HUES64 (cell line): ENCODE measurements at regions not wholly inside any gene's neighbourhood (a gene's known extent, or its start where the extent isn't known, plus 50 kb on each side); places are given as distances from the start of the nearest gene placed in this dataset.
"Not testable (repeated sequence)": the region's sequence is repeated elsewhere in the genome, so short reads cannot be mapped to it uniquely, and the experiment has no call there.

Experiments
- H3K27ac ChIP-seq: 2 replicates; pipeline ENCODE4 v1.7.0; 2013; ENCODE audit warnings: low read depth, low read length, inconsistent platforms
- H3K27me3 ChIP-seq: 2 replicates; pipeline ENCODE4 v1.6.1; 2013; ENCODE audit warnings: mild to moderate bottlenecking, low read length; ENCODE audit not compliant: insufficient read depth
- H3K36me3 ChIP-seq: 2 replicates; pipeline ENCODE4 v1.6.1; 2013; ENCODE audit warnings: mild to moderate bottlenecking, low read length; ENCODE audit not compliant: insufficient read depth
- H3K4me1 ChIP-seq: 2 replicates; pipeline ENCODE4 v1.6.1; 2013; ENCODE audit warnings: mild to moderate bottlenecking, low read length, moderate library complexity; ENCODE audit not compliant: insufficient read depth
- H3K4me3 ChIP-seq: 2 replicates; pipeline ENCODE4 v1.5.1; 2013; ENCODE audit warnings: mild to moderate bottlenecking, low read length, moderate library complexity
- H3K9ac ChIP-seq: 2 replicates; pipeline ENCODE4 v1.6.1; 2013; ENCODE audit warnings: mild to moderate bottlenecking, low read depth, low read length
- H3K9me3 ChIP-seq: 2 replicates; pipeline ENCODE4 v1.6.1; 2013; ENCODE audit warnings: low read depth, low read length; ENCODE audit not compliant: insufficient read depth
- WGBS: fragments of 150-250, 120-280 bp; methylation state at CpG from one replicate; pipeline ENCODE4 v1.1.7; 2013; ENCODE audit warnings: missing lambda C conversion rate; 5-methylcytosine and 5-hydroxymethylcytosine counted together

DNA sequence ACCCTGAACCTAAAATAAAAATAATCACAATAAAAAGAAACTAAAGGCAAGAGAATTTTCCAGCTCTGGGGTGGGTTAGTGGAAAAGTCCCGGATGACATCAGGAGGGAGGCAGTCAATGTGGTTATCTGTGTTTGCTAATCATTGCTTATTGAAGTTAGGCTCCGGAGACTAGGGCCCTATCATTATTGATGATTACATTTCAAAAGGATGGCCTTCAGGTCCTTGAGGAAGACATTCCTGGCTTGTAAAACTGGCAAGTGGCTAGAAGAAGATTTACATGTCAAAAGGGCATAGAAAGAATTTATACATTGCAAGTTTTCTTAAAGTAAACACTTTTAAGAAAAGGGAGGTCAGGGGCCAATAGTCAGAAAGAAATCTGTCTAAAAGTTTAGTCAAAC lies 123.4 kb downstream of the POSTN start:
- no peak overlapping the region for H3K4me3 ChIP-seq
- H3K27ac ChIP-seq = no peak overlapping the region
- no peaks in the 10 kb centered on the region for H3K9me3 ChIP-seq
- WGBS = 28% methylated on average over 2 of the region's 2 CpGs
- no peaks in the 10 kb centered on the region; the same call in 1 of the 2 replicates for H3K4me1 ChIP-seq
- no peaks in the 10 kb centered on the region for H3K27me3 ChIP-seq
- no peaks in the 10 kb centered on the region for H3K36me3 ChIP-seq
- no peak overlapping the region for H3K9ac ChIP-seq

DNA sequence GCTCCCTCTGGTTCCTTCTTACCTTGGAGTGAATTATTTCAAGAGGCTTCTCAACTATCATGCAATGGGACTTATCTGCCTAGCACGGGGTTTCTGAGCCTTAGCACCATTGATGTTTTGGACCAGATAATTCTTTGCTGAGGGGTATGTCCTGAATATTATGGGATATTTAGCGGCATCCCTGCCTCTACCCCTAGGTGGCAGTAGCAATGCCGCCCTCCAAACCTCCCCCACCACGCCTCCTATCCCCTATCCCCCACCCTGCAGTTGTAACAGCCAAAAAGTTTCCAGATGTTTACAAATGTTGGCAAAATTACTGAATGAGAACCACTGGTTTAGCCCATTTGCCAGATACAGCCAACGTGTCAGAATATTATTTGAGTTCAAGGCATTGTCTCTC lies 125.5 kb downstream of the POSTN start:
- WGBS = 95% methylated on average over 4 of the region's 5 CpGs
- Histone ChIP-seq H3K36me3 (no peaks in the 10 kb centered on the region), H3K9me3 (no peaks in the 10 kb centered on the region), H3K27ac (no peak overlapping the region), H3K4me1 (no peaks in the 10 kb centered on the region; the same call in 1 of the 2 replicates), H3K4me3 (no peak overlapping the region), H3K9ac (no peak overlapping the region), H3K27me3 (no peaks in the 10 kb centered on the region)

DNA sequence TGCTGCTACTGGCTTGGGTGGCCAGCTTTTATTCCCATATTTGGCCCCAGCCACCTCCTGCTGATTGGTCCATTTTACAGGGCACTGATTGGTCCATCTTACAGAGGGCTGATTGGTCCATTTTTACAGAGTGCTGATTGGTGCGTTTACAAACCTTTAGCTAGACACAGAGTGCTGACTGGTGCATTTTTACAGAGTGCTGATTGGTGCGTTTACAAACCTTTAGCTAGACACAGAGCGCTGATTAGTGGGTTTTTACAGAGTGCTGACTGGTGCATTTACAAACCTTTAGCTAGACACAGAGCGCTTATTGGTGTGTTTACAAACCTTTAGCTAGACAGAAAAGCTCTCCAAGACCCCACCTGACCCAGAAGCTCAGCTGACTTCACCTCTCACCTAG lies 126.3 kb downstream of the POSTN start:
- H3K4me1 ChIP-seq, H3K36me3 ChIP-seq, H3K9ac ChIP-seq, H3K9me3 ChIP-seq, H3K27me3 ChIP-seq, H3K4me3 ChIP-seq, H3K27ac ChIP-seq: not testable (repeated sequence)
- 98% methylated on average over 4 of the region's 4 CpGs for WGBS

DNA sequence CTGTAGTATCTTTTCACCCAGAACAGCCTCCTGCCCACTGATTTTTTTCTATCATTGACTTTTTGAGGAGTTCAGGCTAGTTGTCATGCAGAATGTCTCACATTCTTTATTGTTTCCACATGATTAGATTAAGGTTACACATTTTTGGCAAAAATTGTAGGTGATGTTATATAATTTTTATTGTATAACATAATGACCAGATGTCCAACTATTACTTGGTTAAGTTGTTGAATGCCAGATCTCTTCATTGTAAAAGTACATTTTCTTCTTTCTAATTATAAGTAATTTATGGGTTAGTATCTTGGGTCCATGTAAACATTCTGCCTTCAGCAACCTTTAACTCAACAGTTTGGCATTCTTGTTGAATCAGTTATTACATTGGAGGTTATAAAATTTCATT lies 138.4 kb downstream of the POSTN start:
- H3K9me3 ChIP-seq = no peaks in the 10 kb centered on the region
- no peaks in the 10 kb centered on the region for H3K27me3 ChIP-seq

DNA sequence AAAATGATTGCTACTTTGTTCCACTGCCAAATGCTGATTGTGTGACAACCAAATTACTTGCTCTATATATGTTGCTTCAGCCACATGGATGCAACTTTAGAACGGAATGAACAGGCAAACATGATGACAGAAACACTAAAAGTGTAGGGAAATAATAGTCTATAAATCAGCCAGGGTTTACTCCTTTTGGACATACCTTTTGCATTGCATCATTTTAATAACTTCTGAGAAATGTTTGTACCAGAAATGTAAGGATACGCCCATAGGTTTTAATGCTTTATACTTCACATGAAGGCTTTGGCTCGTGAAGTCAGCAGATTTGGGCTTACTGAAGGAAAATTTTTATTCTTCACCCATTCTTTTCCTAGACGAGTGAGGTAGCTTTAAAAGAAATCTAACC lies 141.0 kb downstream of the POSTN start:
- no peak overlapping the region for H3K4me3 ChIP-seq
- no peak overlapping the region for H3K27ac ChIP-seq
- WGBS = 98% methylated on average over 4 of the region's 4 CpGs

More for the DNA sequence above, 138.4 kb downstream of the POSTN start:
- no peak overlapping the region for H3K9ac ChIP-seq
- no peak overlapping the region for H3K27ac ChIP-seq
- no peaks in the 10 kb centered on the region for H3K4me1 ChIP-seq
- H3K4me3 ChIP-seq = no peak overlapping the region
- no peaks in the 10 kb centered on the region for H3K36me3 ChIP-seq

DNA sequence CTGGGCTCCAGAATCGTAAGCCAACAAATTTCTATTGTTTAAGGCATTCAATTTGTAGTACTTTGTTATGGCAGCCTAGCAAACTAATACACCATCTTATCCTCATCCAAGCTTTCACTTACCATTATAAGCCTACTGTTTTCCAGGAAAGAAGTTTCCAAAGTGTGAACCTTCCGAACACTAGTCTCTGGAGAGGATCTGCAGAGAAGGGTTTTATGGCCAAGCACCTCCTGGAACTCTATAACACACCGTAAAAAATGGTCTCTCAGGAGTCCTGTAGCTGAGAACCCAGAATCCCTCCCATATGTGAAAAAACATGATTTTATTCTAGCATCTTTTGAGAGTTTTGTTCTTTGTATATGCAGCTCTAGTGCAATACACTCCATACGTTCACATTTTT lies 142.1 kb downstream of the POSTN start:
- no peak overlapping the region for H3K27ac ChIP-seq
- H3K9ac ChIP-seq = no peak overlapping the region
- no peaks in the 10 kb centered on the region for H3K4me1 ChIP-seq
- no peak overlapping the region for H3K4me3 ChIP-seq
- H3K36me3 ChIP-seq = no peaks in the 10 kb centered on the region
- H3K9me3 ChIP-seq = peaks cover 6% of the 10 kb centered on the region; the same call in 1 of the 2 replicates
- 92% methylated on average over 4 of the region's 4 CpGs for WGBS
- H3K27me3 ChIP-seq = no peaks in the 10 kb centered on the region

More for the DNA sequence above, 141.0 kb downstream of the POSTN start:
- H3K9ac ChIP-seq = no peak overlapping the region
- no peaks in the 10 kb centered on the region for H3K4me1 ChIP-seq
- H3K27me3 ChIP-seq = no peaks in the 10 kb centered on the region
- peaks cover 6% of the 10 kb centered on the region; the same call in 1 of the 2 replicates for H3K9me3 ChIP-seq
- no peaks in the 10 kb centered on the region for H3K36me3 ChIP-seq

DNA sequence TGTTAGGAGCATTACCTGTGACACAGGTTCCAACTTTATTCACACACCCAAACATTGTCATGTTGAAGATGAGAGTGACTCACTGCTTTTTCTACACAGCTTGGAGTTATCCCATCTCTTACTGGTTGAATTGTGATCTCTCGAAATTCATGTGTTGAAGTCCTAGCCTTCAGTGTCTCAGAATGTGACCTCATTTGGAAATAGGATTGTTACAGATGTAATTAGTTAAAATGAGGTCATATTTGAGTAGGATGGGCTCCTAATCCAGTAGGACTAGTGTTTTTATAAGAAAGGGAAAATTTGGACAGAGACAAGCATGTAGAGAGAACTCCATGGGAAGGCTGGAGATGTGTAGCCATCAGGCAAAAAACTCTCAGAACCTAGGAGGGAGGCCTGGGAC lies 142.5 kb downstream of the POSTN start:
- 92% methylated on average over 1 of the region's 1 CpG for WGBS
- Histone ChIP-seq H3K4me1 (no peaks in the 10 kb centered on the region), H3K9me3 (peaks cover 6% of the 10 kb centered on the region; the same call in 1 of the 2 replicates), H3K36me3 (no peaks in the 10 kb centered on the region), H3K27ac (no peak overlapping the region), H3K27me3 (no peaks in the 10 kb centered on the region), H3K9ac (no peak overlapping the region), H3K4me3 (no peak overlapping the region)

DNA sequence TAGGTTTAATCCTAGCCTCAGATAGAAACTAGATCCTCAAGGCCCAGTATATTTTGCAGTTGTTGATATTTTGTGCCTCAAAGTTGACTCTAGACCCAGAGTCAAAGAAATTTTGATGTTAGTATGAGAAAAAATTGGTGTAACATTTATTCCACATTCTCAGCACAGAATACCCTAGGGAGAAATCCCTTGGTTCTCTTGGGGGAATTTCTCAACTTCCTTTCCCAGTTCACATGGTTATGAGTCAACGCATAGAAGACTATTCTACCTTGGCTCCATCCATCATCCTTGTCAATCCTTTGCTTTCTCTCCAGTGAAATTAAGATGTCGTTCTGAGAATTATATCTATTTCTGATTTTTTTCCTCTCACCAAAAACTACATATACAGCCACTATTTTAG lies 145.3 kb downstream of the POSTN start:
- no peak overlapping the region for H3K9ac ChIP-seq
- no peaks in the 10 kb centered on the region for H3K4me1 ChIP-seq
- WGBS = 92% methylated on average over 2 of the region's 2 CpGs
- no peaks in the 10 kb centered on the region for H3K36me3 ChIP-seq
- no peak overlapping the region for H3K4me3 ChIP-seq
- peaks cover 6% of the 10 kb centered on the region; the same call in 1 of the 2 replicates for H3K9me3 ChIP-seq
- no peak overlapping the region for H3K27ac ChIP-seq
- no peaks in the 10 kb centered on the region for H3K27me3 ChIP-seq

DNA sequence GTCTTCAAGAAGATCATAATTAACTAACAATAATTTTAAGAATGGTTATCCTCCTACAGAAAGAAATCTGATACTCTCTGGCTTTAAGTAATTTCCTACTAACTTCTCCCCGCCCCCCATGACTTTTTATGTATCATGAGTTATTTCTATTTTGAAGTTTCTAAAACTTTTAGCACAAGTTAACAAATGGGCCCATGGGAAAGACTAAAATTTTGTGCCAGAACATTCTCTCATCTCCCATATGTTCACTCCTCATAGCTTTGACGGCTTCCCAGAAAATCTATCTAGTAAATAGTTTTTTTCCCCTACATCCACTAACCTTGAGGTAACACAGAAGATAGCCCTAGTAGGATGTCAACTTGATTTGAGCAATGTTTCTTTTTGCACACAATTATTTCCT lies 148.3 kb downstream of the POSTN start:
- H3K9me3 ChIP-seq = peaks cover 6% of the 10 kb centered on the region; the same call in 1 of the 2 replicates

DNA sequence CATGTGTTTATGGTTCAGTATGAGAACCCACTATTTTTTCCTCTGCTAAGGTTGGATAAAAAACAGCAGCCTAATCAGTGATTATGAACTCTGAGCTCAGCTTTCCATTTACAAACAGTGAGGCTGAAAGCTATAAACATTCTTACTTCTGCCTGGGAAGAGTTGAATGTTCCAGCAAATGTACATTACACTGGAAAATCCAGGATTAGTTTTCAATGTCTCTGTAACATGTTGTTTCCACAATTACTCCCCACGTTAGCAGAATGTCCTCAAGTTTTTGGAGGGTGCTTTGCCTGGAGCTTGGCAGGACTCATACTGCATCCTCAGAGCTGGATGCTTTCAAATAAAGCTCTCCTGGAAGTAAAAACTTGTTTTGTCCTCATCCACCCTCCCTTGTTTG lies 150.4 kb downstream of the POSTN start:
- Histone ChIP-seq H3K27ac (no peak overlapping the region), H3K4me1 (no peaks in the 10 kb centered on the region), H3K36me3 (no peaks in the 10 kb centered on the region), H3K4me3 (no peak overlapping the region), H3K27me3 (no peaks in the 10 kb centered on the region), H3K9me3 (no peaks in the 10 kb centered on the region), H3K9ac (no peak overlapping the region)
- WGBS = 94% methylated on average over 1 of the region's 1 CpG

More for the DNA sequence above, 148.3 kb downstream of the POSTN start:
- 94% methylated on average over 1 of the region's 2 CpGs for WGBS
- no peak overlapping the region for H3K27ac ChIP-seq
- no peaks in the 10 kb centered on the region for H3K36me3 ChIP-seq
- H3K27me3 ChIP-seq = no peaks in the 10 kb centered on the region
- no peak overlapping the region for H3K9ac ChIP-seq
- no peak overlapping the region for H3K4me3 ChIP-seq
- H3K4me1 ChIP-seq = no peaks in the 10 kb centered on the region

DNA sequence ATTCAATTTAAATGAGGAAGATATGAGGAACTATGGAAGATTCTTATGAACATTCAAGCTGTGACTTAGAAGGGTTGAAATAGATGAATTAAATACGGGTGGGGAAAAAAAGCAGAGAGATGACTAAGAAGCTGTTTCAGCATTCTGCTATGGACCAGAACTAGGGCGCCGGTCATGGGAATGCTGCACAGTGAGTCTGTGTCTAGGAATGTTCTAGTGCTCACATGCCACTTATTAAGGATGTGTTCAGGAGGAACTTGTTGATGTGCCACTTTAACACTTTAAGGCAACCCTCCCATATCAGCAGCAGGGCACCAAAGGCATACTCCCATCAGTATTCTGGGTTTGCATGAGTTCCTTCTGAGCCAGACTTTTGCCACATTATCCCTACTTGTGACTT lies 152.1 kb downstream of the POSTN start:
- H3K27me3 ChIP-seq = no peaks in the 10 kb centered on the region
- H3K4me1 ChIP-seq = no peaks in the 10 kb centered on the region
- H3K27ac ChIP-seq = no peak overlapping the region
- no peak overlapping the region for H3K9ac ChIP-seq
- H3K9me3 ChIP-seq = no peaks in the 10 kb centered on the region
- WGBS = 95% methylated on average over 3 of the region's 3 CpGs
- H3K4me3 ChIP-seq = no peak overlapping the region
- H3K36me3 ChIP-seq = no peaks in the 10 kb centered on the region

DNA sequence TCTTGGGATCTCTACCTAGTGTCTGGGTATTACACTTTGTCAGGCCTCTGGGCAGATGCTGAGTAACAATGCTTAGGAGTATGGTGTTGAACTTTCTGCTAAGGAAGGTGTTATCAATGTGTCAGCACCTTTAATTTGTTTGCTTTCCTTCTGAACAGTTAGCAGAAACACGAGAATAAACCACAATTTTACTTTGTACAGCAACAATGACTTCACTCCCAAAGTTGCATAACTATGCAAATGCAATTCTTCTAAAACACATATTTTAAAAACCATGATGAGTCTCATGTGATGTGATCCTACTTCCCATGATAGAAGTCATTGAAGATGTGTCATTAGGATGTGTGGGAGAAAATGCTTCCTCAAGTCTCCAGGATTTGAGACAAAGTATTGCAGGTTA lies 155.0 kb downstream of the POSTN start:
- no peak overlapping the region for H3K4me3 ChIP-seq
- H3K27me3 ChIP-seq = no peaks in the 10 kb centered on the region
- WGBS = 91% methylated on average over 1 of the region's 1 CpG
- no peak overlapping the region for H3K9ac ChIP-seq
- no peaks in the 10 kb centered on the region for H3K36me3 ChIP-seq
- H3K4me1 ChIP-seq = no peaks in the 10 kb centered on the region
- H3K9me3 ChIP-seq = no peaks in the 10 kb centered on the region
- H3K27ac ChIP-seq = no peak overlapping the region
